Parathyroid adenoma (tissue), 2 donors: ENCODE measurements at regions not wholly inside any gene's neighbourhood (a gene's known extent, or its start where the extent isn't known, plus 50 kb on each side); places are given as distances from the start of the nearest gene placed in this dataset.
"Not testable (repeated sequence)": the region's sequence is repeated elsewhere in the genome, so short reads cannot be mapped to it uniquely, and the experiment has no call there.

Source experiments
- H2AFZ ChIP-seq: fragments of 300-600 bp; sonication (generic); one replicate; pipeline ENCODE4 v1.7.0; 2017; ENCODE audit warnings: antibody characterized with exemption, mild to moderate bottlenecking
- H3K27ac ChIP-seq: fragments of 300-600 bp; sonication (generic); one replicate; pipeline ENCODE4 v1.7.0; 2017
- H3K27me3 ChIP-seq: fragments of 300-600 bp; sonication (generic); one replicate; pipeline ENCODE4 v1.7.0; 2017; ENCODE audit warnings: low read length; ENCODE audit not compliant: control insufficient read depth, insufficient read depth
- H3K36me3 ChIP-seq: fragments of 300-600 bp; sonication (generic); one replicate; pipeline ENCODE4 v1.7.0; 2017; ENCODE audit warnings: low read length; ENCODE audit not compliant: control insufficient read depth, insufficient read depth
- H3K4me1 ChIP-seq: fragments of 300-600 bp; sonication (generic); one replicate; pipeline ENCODE4 v1.7.0; 2017; ENCODE audit warnings: control low read depth
- H3K4me2 ChIP-seq: fragments of 300-600 bp; sonication (generic); one replicate; pipeline ENCODE4 v1.7.0; 2017; ENCODE audit warnings: low read length
- H3K4me3 ChIP-seq: fragments of 300-600 bp; sonication (generic); one replicate; pipeline ENCODE4 v1.7.0; 2017; ENCODE audit warnings: low read depth, low read length
- H3K79me2 ChIP-seq: fragments of 300-600 bp; sonication (generic); one replicate; pipeline ENCODE4 v1.7.0; 2017; ENCODE audit warnings: control low read depth
- H3K9ac ChIP-seq: fragments of 300-600 bp; sonication (generic); one replicate; pipeline ENCODE4 v1.7.0; 2017; ENCODE audit warnings: mild to moderate bottlenecking
- H3K9me3 ChIP-seq: fragments of 300-600 bp; sonication (generic); one replicate; pipeline ENCODE4 v1.7.0; 2017; ENCODE audit warnings: low read length; ENCODE audit not compliant: control insufficient read depth
- CTCF ChIP-seq: fragments of 300-600 bp; sonication (generic); IDR thresholded peaks from one replicate; pipeline ENCODE4 v1.7.0; 2017; ENCODE audit warnings: antibody characterized with exemption, mild to moderate bottlenecking
- donor health status: primary hyperparathyroidism.

GRCh38 chr1:185393205-185393604 is 76.2 kb upstream of the IVNS1ABP start:
- H3K27me3 ChIP-seq = no peaks in the 10 kb centered on the region
- H3K4me3 ChIP-seq = peak overlapping the region; percentile 42
- no peaks in the 10 kb centered on the region for H3K79me2 ChIP-seq
- TF ChIP-seq CTCF = no peak
- no peak overlapping the region for H2AFZ ChIP-seq
- H3K9me3 ChIP-seq = no peaks in the 10 kb centered on the region
- H3K27ac ChIP-seq = peak overlapping the region; percentile 75
- H3K36me3 ChIP-seq = no peaks in the 10 kb centered on the region
- H3K4me2 ChIP-seq = peak overlapping the region; percentile 76
- no peaks in the 10 kb centered on the region for H3K4me1 ChIP-seq
- H3K9ac ChIP-seq = no peak overlapping the region

GRCh38 chr1:185388815-185389214 is 71.8 kb upstream of the IVNS1ABP start:
- Histone ChIP-seq H3K27me3 (no peaks in the 10 kb centered on the region), H3K9ac (no peak overlapping the region), H3K36me3 (no peaks in the 10 kb centered on the region), H3K79me2 (no peaks in the 10 kb centered on the region), H3K9me3 (no peaks in the 10 kb centered on the region), H3K4me3 (no peak overlapping the region), H3K4me2 (no peak overlapping the region), H2AFZ (no peak overlapping the region), H3K4me1 (no peaks in the 10 kb centered on the region), H3K27ac (no peak overlapping the region)
- TF ChIP-seq CTCF = no peak

GRCh38 chr1:185388346-185388745 is 71.3 kb upstream of the IVNS1ABP start:
- H3K79me2 ChIP-seq = no peaks in the 10 kb centered on the region
- no peak overlapping the region for H2AFZ ChIP-seq
- no peak overlapping the region for H3K4me2 ChIP-seq
- no peak overlapping the region for H3K9ac ChIP-seq
- no peaks in the 10 kb centered on the region for H3K4me1 ChIP-seq
- no peak overlapping the region for H3K27ac ChIP-seq
- no peaks in the 10 kb centered on the region for H3K27me3 ChIP-seq
- no peak overlapping the region for H3K4me3 ChIP-seq
- no peaks in the 10 kb centered on the region for H3K36me3 ChIP-seq
- no peaks in the 10 kb centered on the region for H3K9me3 ChIP-seq
- no peak for TF ChIP-seq CTCF

- TF ChIP-seq CTCF = no peak
- H2AFZ ChIP-seq = no peak overlapping the region
- no peak overlapping the region for H3K4me2 ChIP-seq
Measured at GRCh38 chr1:185385991-185386390, 68.9 kb upstream of the IVNS1ABP start.

GRCh38 chr1:185383805-185384204 is 66.8 kb upstream of the IVNS1ABP start:
- not testable (repeated sequence) for H3K9ac ChIP-seq, H2AFZ ChIP-seq, H3K4me3 ChIP-seq, H3K4me1 ChIP-seq, H3K36me3 ChIP-seq, H3K27ac ChIP-seq, H3K4me2 ChIP-seq, H3K9me3 ChIP-seq, H3K79me2 ChIP-seq, H3K27me3 ChIP-seq

More at GRCh38 chr1:185385991-185386390, 68.9 kb upstream of the IVNS1ABP start:
- H3K79me2 ChIP-seq = no peaks in the 10 kb centered on the region
- no peak overlapping the region for H3K4me3 ChIP-seq
- no peaks in the 10 kb centered on the region for H3K9me3 ChIP-seq
- H3K36me3 ChIP-seq = no peaks in the 10 kb centered on the region
- H3K4me1 ChIP-seq = no peaks in the 10 kb centered on the region
- no peak overlapping the region for H3K27ac ChIP-seq
- no peaks in the 10 kb centered on the region for H3K27me3 ChIP-seq
- H3K9ac ChIP-seq = no peak overlapping the region
